HepG2 (cell line): ENCODE measurements at regions not wholly inside any gene's neighbourhood (a gene's known extent, or its start where the extent isn't known, plus 50 kb on each side); places are given as distances from the start of the nearest gene placed in this dataset.

Source experiments
- ATAD3A ChIP-seq: sonication (generic); formaldehyde crosslinking; IDR thresholded peaks from 2 replicates; pipeline ENCODE4 v1.4.0; 2020; ENCODE audit warnings: missing genetic modification reagents
- CREB1 ChIP-seq, 2 experiments: fragments of 450-650 bp in 1 of 2; IDR thresholded peaks; 2 replicates each; pipeline ENCODE4 v1.6.1; 2016 to 2017; ENCODE audit warnings: control low read depth in 1 of 2, mild to moderate bottlenecking in 1 of 2, missing compliant biosample characterization in 1 of 2, missing genetic modification characterization in 1 of 2
- E2F5 ChIP-seq: sonication (generic); formaldehyde crosslinking; conservative IDR thresholded peaks from 2 replicates; pipeline ENCODE4 v1.4.0; 2020; ENCODE audit warnings: missing genetic modification reagents
- ELF3 ChIP-seq: IDR thresholded peaks from 2 replicates; pipeline ENCODE4 v1.6.1; 2016; ENCODE audit warnings: missing genetic modification reagents, missing compliant biosample characterization
- FOSL2 ChIP-seq: sonication (generic); formaldehyde crosslinking; IDR thresholded peaks from 2 replicates; pipeline ENCODE4 v1.4.0; 2020; ENCODE audit warnings: missing genetic modification reagents
- HNF1A ChIP-seq, 2 experiments: sonication (generic) in 1 of 2; formaldehyde crosslinking in 1 of 2; IDR thresholded peaks; 2 replicates each; pipeline versions ENCODE4 v1.4.0 to v1.6.1; 2016 to 2020; ENCODE audit warnings: borderline replicate concordance in 1 of 2, low read depth in 1 of 2, mild to moderate bottlenecking in 1 of 2, missing genetic modification reagents in 1 of 2
- KAT7 ChIP-seq: IDR thresholded peaks from 2 replicates; pipeline ENCODE4 v1.6.1; 2018; ENCODE audit warnings: borderline replicate concordance, missing compliant biosample characterization
- MED13 ChIP-seq: sonication (generic); formaldehyde crosslinking; IDR thresholded peaks from 2 replicates; pipeline ENCODE4 v1.5.0; 2020; ENCODE audit warnings: missing genetic modification reagents
- MLLT10 ChIP-seq: sonication (generic); formaldehyde crosslinking; IDR thresholded peaks from 2 replicates; pipeline ENCODE4 v1.4.0; 2020; ENCODE audit warnings: missing genetic modification reagents
- MTA1 ChIP-seq: sonication (generic); formaldehyde crosslinking; IDR thresholded peaks from 2 replicates; pipeline ENCODE4 v1.4.0; 2020; ENCODE audit warnings: missing genetic modification reagents, mild to moderate bottlenecking, borderline replicate concordance
- NCOR1 ChIP-seq: fragments of 200-600 bp; sonication (generic); IDR thresholded peaks from 2 replicates; pipeline ENCODE4 v1.7.0; 2017; ENCODE audit warnings: antibody characterized with exemption, low read length, borderline replicate concordance
- ONECUT2 ChIP-seq: sonication (generic); formaldehyde crosslinking; IDR thresholded peaks from 2 replicates; pipeline ENCODE4 v1.4.0; 2020; ENCODE audit warnings: missing genetic modification reagents
- SMAD3 ChIP-seq: sonication (generic); formaldehyde crosslinking; IDR thresholded peaks from 2 replicates; pipeline ENCODE4 v1.4.0; 2020; ENCODE audit warnings: missing genetic modification reagents
- TSC22D2 ChIP-seq: sonication (generic); formaldehyde crosslinking; IDR thresholded peaks from 2 replicates; pipeline ENCODE4 v1.5.1; 2020; ENCODE audit warnings: missing genetic modification reagents, mild to moderate bottlenecking, borderline replicate concordance
- ZBTB21 ChIP-seq: sonication (generic); formaldehyde crosslinking; IDR thresholded peaks from 2 replicates; pipeline ENCODE4 v1.4.0; 2020; ENCODE audit warnings: missing genetic modification reagents
- ZFP37 ChIP-seq: sonication (generic); formaldehyde crosslinking; IDR thresholded peaks from 2 replicates; pipeline ENCODE4 v1.4.0; 2020; ENCODE audit warnings: missing genetic modification reagents, borderline replicate concordance
- ZNF207 ChIP-seq: fragments of 450-650 bp; IDR thresholded peaks from 2 replicates; pipeline ENCODE4 v1.6.1; 2016; ENCODE audit warnings: antibody characterized with exemption, borderline replicate concordance
- ZNF431 ChIP-seq: sonication (generic); formaldehyde crosslinking; IDR thresholded peaks from 2 replicates; pipeline ENCODE4 v1.9.0; 2022; ENCODE audit warnings: missing genetic modification reagents, low read depth, mild to moderate bottlenecking, borderline replicate concordance
- ZNF451 ChIP-seq: sonication (generic); formaldehyde crosslinking; IDR thresholded peaks from 2 replicates; pipeline ENCODE4 v1.5.0; 2020; ENCODE audit warnings: mild to moderate bottlenecking, missing genetic modification reagents
- ZNF567 ChIP-seq: sonication (generic); formaldehyde crosslinking; IDR thresholded peaks from 2 replicates; pipeline ENCODE4 v1.8.1; 2023; ENCODE audit warnings: mild to moderate bottlenecking, missing genetic modification reagents, borderline replicate concordance
- ZNF616 ChIP-seq: sonication (generic); formaldehyde crosslinking; IDR thresholded peaks from 2 replicates; pipeline ENCODE4 v1.5.0; 2020; ENCODE audit warnings: low read depth, mild to moderate bottlenecking, missing genetic modification reagents
- ZNF674 ChIP-seq: sonication (generic); formaldehyde crosslinking; IDR thresholded peaks from 2 replicates; pipeline ENCODE4 v1.5.0; 2020; ENCODE audit warnings: low read depth, mild to moderate bottlenecking, missing genetic modification reagents
- ZNF792 ChIP-seq: IDR thresholded peaks from 2 replicates; pipeline ENCODE4 v1.6.1; 2016
- TF ChIP-seq, protein P1 (sequence below): sonication (generic); formaldehyde crosslinking; IDR thresholded peaks from 2 replicates; pipeline ENCODE4 v1.5.1; 2020; ENCODE audit warnings: missing genetic modification reagents, mild to moderate bottlenecking, borderline replicate concordance
- TF ChIP-seq, protein P2 (sequence below): sonication (generic); formaldehyde crosslinking; IDR thresholded peaks from 2 replicates; pipeline ENCODE4 v1.8.1; 2023; ENCODE audit warnings: mild to moderate bottlenecking, missing genetic modification reagents, borderline replicate concordance

- TF ChIP-seq, protein P1, sequence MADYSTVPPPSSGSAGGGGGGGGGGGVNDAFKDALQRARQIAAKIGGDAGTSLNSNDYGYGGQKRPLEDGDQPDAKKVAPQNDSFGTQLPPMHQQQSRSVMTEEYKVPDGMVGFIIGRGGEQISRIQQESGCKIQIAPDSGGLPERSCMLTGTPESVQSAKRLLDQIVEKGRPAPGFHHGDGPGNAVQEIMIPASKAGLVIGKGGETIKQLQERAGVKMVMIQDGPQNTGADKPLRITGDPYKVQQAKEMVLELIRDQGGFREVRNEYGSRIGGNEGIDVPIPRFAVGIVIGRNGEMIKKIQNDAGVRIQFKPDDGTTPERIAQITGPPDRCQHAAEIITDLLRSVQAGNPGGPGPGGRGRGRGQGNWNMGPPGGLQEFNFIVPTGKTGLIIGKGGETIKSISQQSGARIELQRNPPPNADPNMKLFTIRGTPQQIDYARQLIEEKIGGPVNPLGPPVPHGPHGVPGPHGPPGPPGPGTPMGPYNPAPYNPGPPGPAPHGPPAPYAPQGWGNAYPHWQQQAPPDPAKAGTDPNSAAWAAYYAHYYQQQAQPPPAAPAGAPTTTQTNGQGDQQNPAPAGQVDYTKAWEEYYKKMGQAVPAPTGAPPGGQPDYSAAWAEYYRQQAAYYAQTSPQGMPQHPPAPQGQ (CRISPR knock-in tag) = no peak
- TF ChIP-seq NCOR1 (no peak), ZFP37 (CRISPR knock-in tag) (no peak), E2F5 (CRISPR knock-in tag) (no peak), MTA1 (CRISPR knock-in tag) (no peak), ONECUT2 (peak; percentile 64), ZNF431 (CRISPR knock-in tag) (no peak), ZNF674 (no peak), ZBTB21 (CRISPR knock-in tag) (no peak), HNF1A (IDR thresholded peaks at IDR 0.05; ENCODE audit: low read depth) (no peak), HNF1A (CRISPR knock-in tag; IDR thresholded peaks at IDR 0.05; ENCODE audit: borderline replicate concordance) (no peak), MED13 (CRISPR knock-in tag) (no peak), FOSL2 (peak; percentile 95), ZNF207 (no peak), ELF3 (CRISPR knock-in tag) (peak; percentile 74), MLLT10 (CRISPR knock-in tag) (no peak), TSC22D2 (CRISPR knock-in tag) (no peak), ZNF567 (CRISPR knock-in tag) (no peak), KAT7 (no peak), ZNF616 (CRISPR knock-in tag) (no peak), ZNF451 (CRISPR knock-in tag) (no peak), SMAD3 (no peak), ATAD3A (CRISPR knock-in tag) (no peak), ZNF792 (CRISPR knock-in tag) (no peak), CREB1 (IDR thresholded peaks at IDR 0.05) (no peak), CREB1 (CRISPR knock-in tag; IDR thresholded peaks at IDR 0.05) (no peak)
- TF ChIP-seq, protein P2, sequence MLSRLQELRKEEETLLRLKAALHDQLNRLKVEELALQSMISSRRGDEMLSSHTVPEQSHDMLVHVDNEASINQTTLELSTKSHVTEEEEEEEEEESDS = no peak
Measured at GRCh38 chr7:54864663-54865062, 105.7 kb upstream of the SEC61G start (continued).
